Skeletal muscle tissue (tissue), 3 donors: ENCODE measurements at regions not wholly inside any gene's neighbourhood (a gene's known extent, or its start where the extent isn't known, plus 50 kb on each side); places are given as distances from the start of the nearest gene placed in this dataset.

ENCODE experiments used
- H3K27ac ChIP-seq: one replicate; pipeline ENCODE4 v1.7.0; 2013; ENCODE audit warnings: mild to moderate bottlenecking, low read depth, low read length, inconsistent platforms
- H3K27me3 ChIP-seq, 3 donors: one replicate each; pipeline ENCODE4 v1.7.0; 2013; ENCODE audit warnings: low read length in 3 of 3; ENCODE audit not compliant: control insufficient read depth in 3 of 3, insufficient read depth in 3 of 3
- H3K36me3 ChIP-seq, 3 donors: one replicate each; pipeline ENCODE4 v1.7.0; 2013; ENCODE audit warnings: low read length in 3 of 3; ENCODE audit not compliant: control insufficient read depth in 3 of 3, insufficient read depth in 3 of 3
- H3K4me1 ChIP-seq, 3 donors: one replicate each; pipeline ENCODE4 v1.7.0; 2013; ENCODE audit warnings: low read length in 3 of 3, mild to moderate bottlenecking in 3 of 3; ENCODE audit not compliant: control insufficient read depth in 3 of 3, insufficient read depth in 3 of 3
- H3K4me3 ChIP-seq, 3 donors: one replicate each; pipeline ENCODE4 v1.7.0; 2013; ENCODE audit warnings: low read length in 3 of 3
- H3K9ac ChIP-seq, 3 donors: one replicate each; pipeline ENCODE4 v1.7.0; 2013; ENCODE audit warnings: low read length in 3 of 3, mild to moderate bottlenecking in 3 of 3, moderate library complexity in 2 of 3, low read depth in 1 of 3
- H3K9me3 ChIP-seq, 3 donors: one replicate each; pipeline ENCODE4 v1.7.0; 2013; ENCODE audit warnings: low read length in 3 of 3; ENCODE audit not compliant: control insufficient read depth in 3 of 3
- donor health status: Osteomylitis.

- Histone ChIP-seq H3K9me3 (no peaks in the 10 kb centered on the region), H3K36me3 (no peaks in the 10 kb centered on the region), H3K27me3 (no peaks in the 10 kb centered on the region), H3K4me3 (no peak overlapping the region), H3K9ac (no peak overlapping the region), H3K27ac (no peak overlapping the region), H3K4me1 (no peaks in the 10 kb centered on the region)
Measured at GRCh38 chr13:73401769-73402168, 343.0 kb downstream of the KLF5 start.

- no peaks in the 10 kb centered on the region for H3K27me3 ChIP-seq
- H3K4me1 ChIP-seq = no peaks in the 10 kb centered on the region
- H3K9me3 ChIP-seq = no peaks in the 10 kb centered on the region
- H3K4me3 ChIP-seq = no peak overlapping the region
- H3K27ac ChIP-seq = no peak overlapping the region
- no peaks in the 10 kb centered on the region for H3K36me3 ChIP-seq
- H3K9ac ChIP-seq = no peak overlapping the region
Measured at GRCh38 chr13:73399347-73400216, 340.8 kb downstream of the KLF5 start.

- Histone ChIP-seq H3K9ac (no peak overlapping the region), H3K9me3 (no peaks in the 10 kb centered on the region), H3K4me1 (no peaks in the 10 kb centered on the region), H3K36me3 (no peaks in the 10 kb centered on the region), H3K27me3 (no peaks in the 10 kb centered on the region), H3K27ac (no peak overlapping the region), H3K4me3 (no peak overlapping the region)
Measured at GRCh38 chr13:73397496-73398305, 338.9 kb downstream of the KLF5 start.

- no peak overlapping the region for H3K27ac ChIP-seq
- no peak overlapping the region for H3K9ac ChIP-seq
- H3K4me3 ChIP-seq = no peak overlapping the region
- peaks cover 0 to 2% (median 0%) of the 10 kb centered on the region in 3 donors for H3K9me3 ChIP-seq
- H3K4me1 ChIP-seq = no peaks in the 10 kb centered on the region
- H3K27me3 ChIP-seq = no peaks in the 10 kb centered on the region
- no peaks in the 10 kb centered on the region for H3K36me3 ChIP-seq
Measured at GRCh38 chr13:73394066-73394465, 335.3 kb downstream of the KLF5 start.

- Histone ChIP-seq H3K9ac (no peak overlapping the region), H3K36me3 (no peaks in the 10 kb centered on the region)
Measured at GRCh38 chr13:73390100-73390499, 331.3 kb downstream of the KLF5 start.

GRCh38 chr13:73388586-73388985 lies 329.8 kb downstream of the KLF5 start:
- no peak overlapping the region for H3K9ac ChIP-seq
- H3K27ac ChIP-seq = no peak overlapping the region
- peaks cover 0 to 2% (median 0%) of the 10 kb centered on the region in 3 donors for H3K9me3 ChIP-seq
- no peaks in the 10 kb centered on the region for H3K36me3 ChIP-seq
- H3K27me3 ChIP-seq = no peaks in the 10 kb centered on the region
- no peaks in the 10 kb centered on the region for H3K4me1 ChIP-seq
- H3K4me3 ChIP-seq = no peak overlapping the region

More at GRCh38 chr13:73390100-73390499, 331.3 kb downstream of the KLF5 start:
- H3K9me3 ChIP-seq = peaks cover 0 to 2% (median 0%) of the 10 kb centered on the region in 3 donors
- H3K4me3 ChIP-seq = no peak overlapping the region
- H3K4me1 ChIP-seq = no peaks in the 10 kb centered on the region
- H3K27me3 ChIP-seq = no peaks in the 10 kb centered on the region
- no peak overlapping the region for H3K27ac ChIP-seq

GRCh38 chr13:73387318-73387717 lies 328.5 kb downstream of the KLF5 start:
- Histone ChIP-seq H3K9ac (no peak overlapping the region), H3K4me3 (no peak overlapping the region), H3K27ac (no peak overlapping the region), H3K27me3 (no peaks in the 10 kb centered on the region), H3K9me3 (peaks cover 0 to 2% (median 0%) of the 10 kb centered on the region in 3 donors), H3K4me1 (no peaks in the 10 kb centered on the region), H3K36me3 (no peaks in the 10 kb centered on the region)

- peaks cover 0 to 2% (median 0%) of the 10 kb centered on the region in 3 donors for H3K9me3 ChIP-seq
- H3K4me3 ChIP-seq = no peak overlapping the region
- H3K27me3 ChIP-seq = no peaks in the 10 kb centered on the region
- no peak overlapping the region for H3K27ac ChIP-seq
- H3K4me1 ChIP-seq = no peaks in the 10 kb centered on the region
- no peak overlapping the region for H3K9ac ChIP-seq
- no peaks in the 10 kb centered on the region for H3K36me3 ChIP-seq
Measured at GRCh38 chr13:73385848-73386247, 327.0 kb downstream of the KLF5 start.

- no peak overlapping the region for H3K4me3 ChIP-seq
- H3K9me3 ChIP-seq = no peaks in the 10 kb centered on the region
- H3K27ac ChIP-seq = no peak overlapping the region
- no peaks in the 10 kb centered on the region for H3K36me3 ChIP-seq
- no peaks in the 10 kb centered on the region for H3K4me1 ChIP-seq
- H3K27me3 ChIP-seq = peaks cover 0 to 4% (median 0%) of the 10 kb centered on the region in 3 donors
- H3K9ac ChIP-seq = no peak overlapping the region
Measured at GRCh38 chr13:73372666-73373627, 314.1 kb downstream of the KLF5 start.
